HepG2 (cell line): ENCODE measurements at regions not wholly inside any gene's neighbourhood (a gene's known extent, or its start where the extent isn't known, plus 50 kb on each side); places are given as distances from the start of the nearest gene placed in this dataset.

Experiments used
- ATAC-seq: fragments of 200-7000 bp; cut with Tn5 transposase; 3 replicates; pipeline ENCODE4 v1.9.1; 2020; ENCODE audit warnings: mild to moderate bottlenecking, moderate library complexity
- BruUV-seq: library from RNA; stranded (reverse); fragments of 400-500 nt; replicated peaks from 2 replicates; lab custom pipeline; 2021; lab: Mats Ljungman, UMichigan
- CTCF ChIA-PET: fragments of 300-600 bp; formaldehyde crosslinking; extraction: SDS; loops from one replicate; lab custom pipeline; 2021; ENCODE audit warnings: low total read pairs, inconsistent platforms, low intra/inter-chr PET ratio; lab: Yijun Ruan, JAX
- POLR2A ChIA-PET: fragments of 350-600 bp; sonication (Branson Sonifier 250); formaldehyde crosslinking; loops from one replicate; lab custom pipeline; 2020; ENCODE audit warnings: antibody characterized with exemption, inconsistent platforms; lab: Yijun Ruan, JAX
- DNase-seq: peaks from one replicate; pipeline ENCODE4 v3.0.0-alpha.2; 2015; ENCODE audit warnings: low spot score
- FAIRE-seq: peaks from 3 replicates; lab custom pipeline; 2011; peaks lifted over from hg19 to GRCh38; lab: Jason Lieb, UNC
- H2AFZ ChIP-seq: one replicate; pipeline ENCODE4 v1.6.1; 2011; ENCODE audit warnings: low read length, inconsistent platforms
- H3K27ac ChIP-seq: fragments of 300-600 bp; 3 replicates; pipeline ENCODE4 v1.8.0; 2011; ENCODE audit warnings: mixed run types, mild to moderate bottlenecking, mixed read lengths, low read length, inconsistent platforms; ENCODE audit not compliant: insufficient read depth; ENCODE audit errors: extremely low read length
- H3K27me3 ChIP-seq, 2 experiments: fragments of 200-600 bp in 1 of 2; 2 replicates in 1 of 2; 3 replicates in 1 of 2; pipeline versions ENCODE4 v1.6.0 to v1.8.0; 2011; ENCODE audit warnings: low read length in 2 of 2, mild to moderate bottlenecking in 2 of 2, moderate library complexity in 2 of 2, inconsistent platforms in 1 of 2; ENCODE audit not compliant: insufficient read depth in 2 of 2, control insufficient read depth in 1 of 2
- H3K36me3 ChIP-seq, 2 experiments: fragments of 200-600 bp in 1 of 2; replicated peaks in 1 of 2; 2 replicates in 1 of 2; 3 replicates in 1 of 2; pipeline versions ENCODE4 v1.5.1 to v1.8.0; 2011; ENCODE audit warnings: low read length in 2 of 2, inconsistent platforms in 1 of 2; ENCODE audit not compliant: insufficient read depth in 2 of 2, control insufficient read depth in 1 of 2
- H3K4me1 ChIP-seq: 2 replicates; pipeline ENCODE4 v1.5.1; 2012; ENCODE audit warnings: low read length, inconsistent platforms; ENCODE audit not compliant: insufficient read depth
- H3K4me2 ChIP-seq: 2 replicates; pipeline ENCODE4 v1.6.0; 2011; ENCODE audit warnings: low read depth, low read length, inconsistent platforms
- H3K4me3 ChIP-seq, 3 experiments: fragments of 200-600 bp in 1 of 3; sonication (generic), shearing (Covaris generic) in 1 of 3; replicated peaks in 1 of 3; 2 replicates each; pipeline ENCODE4 v1.5.1; 2011 to 2016; ENCODE audit warnings: low read length in 3 of 3, inconsistent platforms in 2 of 3, low read depth in 2 of 3, mild to moderate bottlenecking in 2 of 3, control low read depth in 1 of 3, mixed read lengths in 1 of 3; ENCODE audit not compliant: insufficient read depth in 1 of 3
- H3K79me2 ChIP-seq: one replicate; pipeline ENCODE4 v1.6.1; 2011; ENCODE audit warnings: low read length, inconsistent platforms; ENCODE audit not compliant: insufficient read depth
- H3K9ac ChIP-seq: 2 replicates; pipeline ENCODE4 v1.6.0; 2011; ENCODE audit warnings: mild to moderate bottlenecking, low read depth, low read length, inconsistent platforms; ENCODE audit not compliant: insufficient read depth
- H3K9me3 ChIP-seq: 2 replicates; pipeline ENCODE4 v1.5.1; 2012; ENCODE audit warnings: mild to moderate bottlenecking, low read length
- H4K20me1 ChIP-seq: 2 replicates; pipeline ENCODE4 v1.6.0; 2011; ENCODE audit warnings: inconsistent platforms, mild to moderate bottlenecking, low read length, moderate library complexity; ENCODE audit not compliant: insufficient read depth
- GABPA ChIP-seq, 2 experiments: IDR thresholded peaks; 2 replicates each; pipeline ENCODE4 v1.6.1; 2011 to 2016; ENCODE audit warnings: low read depth in 2 of 2, low read length in 1 of 2, missing biosample characterization in 1 of 2, missing genetic modification characterization in 1 of 2
- MAF1 ChIP-seq: sonication (generic); formaldehyde crosslinking; IDR thresholded peaks from 2 replicates; pipeline ENCODE4 v1.5.0; 2020; ENCODE audit warnings: missing genetic modification reagents, borderline replicate concordance
- MBNL3 ChIP-seq: fragments of 250-450 bp; sonication (Bioruptor Pico); conservative IDR thresholded peaks from 2 replicates; pipeline ENCODE4 v1.8.0; 2022; ENCODE audit warnings: mild to moderate bottlenecking, inconsistent platforms
- POGK ChIP-seq: sonication (generic); formaldehyde crosslinking; conservative IDR thresholded peaks from 2 replicates; pipeline ENCODE4 v1.8.0; 2022; ENCODE audit warnings: mild to moderate bottlenecking, moderate library complexity, missing genetic modification reagents
- ZSCAN21 ChIP-seq: sonication (generic); formaldehyde crosslinking; IDR thresholded peaks from 2 replicates; pipeline ENCODE4 v1.8.0; 2022; ENCODE audit warnings: mild to moderate bottlenecking, missing genetic modification reagents, moderate library complexity, borderline replicate concordance
- WGBS: methylation state at CpG from one replicate; pipeline ENCODE4 v1.1.6; 2017; ENCODE audit warnings: low lambda C conversion rate; 5-methylcytosine and 5-hydroxymethylcytosine counted together
- in situ Hi-C: cut with HindIII; loops from 2 replicates; pipeline ENCODE4 v1.10.0; 2017; ENCODE audit warnings: low pct_unique_long_range_greater_than_20kb; ENCODE audit not compliant: extremely low pct_ligation_motif_present
- intact Hi-C: fragments of 100-400 bp; cut with micrococcal nuclease; formaldehyde crosslinking; loops from one replicate; pipeline ENCODE4 v1.10.0; 2022; ENCODE audit not compliant: unreplicated experiment
- TF ChIP-seq, protein P1 (sequence below): sonication (generic); formaldehyde crosslinking; IDR thresholded peaks from 2 replicates; pipeline ENCODE4 v1.9.0; 2022; ENCODE audit warnings: low read depth, missing genetic modification reagents
- TF ChIP-seq, protein P2 (sequence below): sonication (generic); formaldehyde crosslinking; IDR thresholded peaks from 2 replicates; pipeline ENCODE4 v1.5.1; 2020; ENCODE audit warnings: mild to moderate bottlenecking, missing genetic modification reagents, moderate library complexity

- BruUV-seq = no TSS peak
- H3K9me3 ChIP-seq = peaks cover 100% of the 10 kb centered on the region
- no peak overlapping the region for H3K4me2 ChIP-seq
- in situ Hi-C loops = no loop called here
- no peaks in the 10 kb centered on the region for H3K27me3 ChIP-seq
- H3K9ac ChIP-seq = no peak overlapping the region
- H3K27ac ChIP-seq = no peak overlapping the region
- intact Hi-C loops = no loop called here
- ATAC-seq (no peak), FAIRE-seq (no peak), DNase-seq (no peak)
- H3K4me1 ChIP-seq = no peaks in the 10 kb centered on the region
- no peaks in the 10 kb centered on the region for H3K36me3 ChIP-seq
- H4K20me1 ChIP-seq = no peaks in the 10 kb centered on the region
- ChIA-PET POLR2A (no interaction called here), CTCF (no interaction called here)
- 0% methylated on average over 1 of the region's 1 CpG for WGBS
- no peak overlapping the region for H2AFZ ChIP-seq
- TF ChIP-seq, protein P1, sequence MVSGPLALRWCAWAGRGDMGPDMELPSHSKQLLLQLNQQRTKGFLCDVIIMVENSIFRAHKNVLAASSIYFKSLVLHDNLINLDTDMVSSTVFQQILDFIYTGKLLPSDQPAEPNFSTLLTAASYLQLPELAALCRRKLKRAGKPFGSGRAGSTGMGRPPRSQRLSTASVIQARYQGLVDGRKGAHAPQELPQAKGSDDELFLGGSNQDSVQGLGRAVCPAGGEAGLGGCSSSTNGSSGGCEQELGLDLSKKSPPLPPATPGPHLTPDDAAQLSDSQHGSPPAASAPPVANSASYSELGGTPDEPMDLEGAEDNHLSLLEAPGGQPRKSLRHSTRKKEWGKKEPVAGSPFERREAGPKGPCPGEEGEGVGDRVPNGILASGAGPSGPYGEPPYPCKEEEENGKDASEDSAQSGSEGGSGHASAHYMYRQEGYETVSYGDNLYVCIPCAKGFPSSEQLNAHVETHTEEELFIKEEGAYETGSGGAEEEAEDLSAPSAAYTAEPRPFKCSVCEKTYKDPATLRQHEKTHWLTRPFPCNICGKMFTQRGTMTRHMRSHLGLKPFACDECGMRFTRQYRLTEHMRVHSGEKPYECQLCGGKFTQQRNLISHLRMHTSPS = no peak
- no peak for TF ChIP-seq MAF1 (CRISPR knock-in tag)
- TF ChIP-seq, protein P2, sequence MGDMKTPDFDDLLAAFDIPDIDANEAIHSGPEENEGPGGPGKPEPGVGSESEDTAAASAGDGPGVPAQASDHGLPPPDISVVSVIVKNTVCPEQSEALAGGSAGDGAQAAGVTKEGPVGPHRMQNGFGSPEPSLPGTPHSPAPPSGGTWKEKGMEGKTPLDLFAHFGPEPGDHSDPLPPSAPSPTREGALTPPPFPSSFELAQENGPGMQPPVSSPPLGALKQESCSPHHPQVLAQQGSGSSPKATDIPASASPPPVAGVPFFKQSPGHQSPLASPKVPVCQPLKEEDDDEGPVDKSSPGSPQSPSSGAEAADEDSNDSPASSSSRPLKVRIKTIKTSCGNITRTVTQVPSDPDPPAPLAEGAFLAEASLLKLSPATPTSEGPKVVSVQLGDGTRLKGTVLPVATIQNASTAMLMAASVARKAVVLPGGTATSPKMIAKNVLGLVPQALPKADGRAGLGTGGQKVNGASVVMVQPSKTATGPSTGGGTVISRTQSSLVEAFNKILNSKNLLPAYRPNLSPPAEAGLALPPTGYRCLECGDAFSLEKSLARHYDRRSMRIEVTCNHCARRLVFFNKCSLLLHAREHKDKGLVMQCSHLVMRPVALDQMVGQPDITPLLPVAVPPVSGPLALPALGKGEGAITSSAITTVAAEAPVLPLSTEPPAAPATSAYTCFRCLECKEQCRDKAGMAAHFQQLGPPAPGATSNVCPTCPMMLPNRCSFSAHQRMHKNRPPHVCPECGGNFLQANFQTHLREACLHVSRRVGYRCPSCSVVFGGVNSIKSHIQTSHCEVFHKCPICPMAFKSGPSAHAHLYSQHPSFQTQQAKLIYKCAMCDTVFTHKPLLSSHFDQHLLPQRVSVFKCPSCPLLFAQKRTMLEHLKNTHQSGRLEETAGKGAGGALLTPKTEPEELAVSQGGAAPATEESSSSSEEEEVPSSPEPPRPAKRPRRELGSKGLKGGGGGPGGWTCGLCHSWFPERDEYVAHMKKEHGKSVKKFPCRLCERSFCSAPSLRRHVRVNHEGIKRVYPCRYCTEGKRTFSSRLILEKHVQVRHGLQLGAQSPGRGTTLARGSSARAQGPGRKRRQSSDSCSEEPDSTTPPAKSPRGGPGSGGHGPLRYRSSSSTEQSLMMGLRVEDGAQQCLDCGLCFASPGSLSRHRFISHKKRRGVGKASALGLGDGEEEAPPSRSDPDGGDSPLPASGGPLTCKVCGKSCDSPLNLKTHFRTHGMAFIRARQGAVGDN (CRISPR knock-in tag) = no peak
- TF ChIP-seq MBNL3 = no peak
- TF ChIP-seq POGK (CRISPR knock-in tag) = no peak
- TF ChIP-seq ZSCAN21 (CRISPR knock-in tag) = no peak
- TF ChIP-seq GABPA (IDR thresholded peaks at IDR 0.05; ENCODE audit: low read depth, low read length) = no peak
- TF ChIP-seq GABPA (CRISPR knock-in tag; IDR thresholded peaks at IDR 0.05; ENCODE audit: low read depth) = no peak
- H3K79me2 ChIP-seq = no peaks in the 10 kb centered on the region
- H3K4me3 ChIP-seq = no peak overlapping the region
Observed at GRCh38 chr2:116877274-116877673, 937.2 kb upstream of the DDX18 start.
